Hematopoietic multipotent progenitor cell treated with erythropoietin and hydrocortisone succinate and interleukin-3 and kit ligand, for 15 days (in vitro differentiated cells): ENCODE measurements at regions not wholly inside any gene's neighbourhood (a gene's known extent, or its start where the extent isn't known, plus 50 kb on each side); places are given as distances from the start of the nearest gene placed in this dataset.

Experiments
- DNase-seq: peaks from one replicate; pipeline ENCODE4 v3.0.0-alpha.2; 2015; ENCODE audit warnings: low spot score

GRCh38 chr10:3986493-3987142, 201.6 kb upstream of the KLF6 start:
- no peak for DNase-seq

- no peak for DNase-seq
These were observed 197.9 kb upstream of the KLF6 start for GRCh38 chr10:3982746-3983442.

- DNase-seq, result no peak
These were observed 196.3 kb upstream of the KLF6 start for GRCh38 chr10:3981300-3981699.

- DNase-seq, result no peak
These were observed 195.7 kb upstream of the KLF6 start for GRCh38 chr10:3980660-3981059.

GRCh38 chr10:3980144-3980543, 195.1 kb upstream of the KLF6 start:
- DNase-seq, result no peak

GRCh38 chr10:3978761-3979160, 193.8 kb upstream of the KLF6 start:
- DNase-seq, result no peak

GRCh38 chr10:3978174-3978573, 193.2 kb upstream of the KLF6 start:
- no peak for DNase-seq

GRCh38 chr10:3977761-3978160, 192.8 kb upstream of the KLF6 start:
- DNase-seq, result no peak

- no peak for DNase-seq
These were observed 191.7 kb upstream of the KLF6 start for GRCh38 chr10:3976718-3977117.

GRCh38 chr10:3976171-3976570, 191.2 kb upstream of the KLF6 start:
- no peak for DNase-seq

GRCh38 chr10:3975016-3975415, 190.0 kb upstream of the KLF6 start:
- no peak for DNase-seq

GRCh38 chr10:3972460-3973301, 187.7 kb upstream of the KLF6 start:
- no peak for DNase-seq

GRCh38 chr10:3971713-3972112, 186.7 kb upstream of the KLF6 start:
- no peak for DNase-seq

GRCh38 chr10:3969876-3970666, 185.1 kb upstream of the KLF6 start:
- no peak for DNase-seq

GRCh38 chr10:3968727-3969126, 183.7 kb upstream of the KLF6 start:
- DNase-seq, result no peak

- DNase-seq, result no peak
These were observed 179.5 kb upstream of the KLF6 start for GRCh38 chr10:3964516-3964915.

- no peak for DNase-seq
These were observed 178.2 kb upstream of the KLF6 start for GRCh38 chr10:3963191-3963673.

- DNase-seq, result no peak
These were observed 176.1 kb upstream of the KLF6 start for GRCh38 chr10:3961082-3961481.

GRCh38 chr10:3960496-3960895, 175.5 kb upstream of the KLF6 start:
- DNase-seq, result no peak

GRCh38 chr10:3959370-3960325, 174.6 kb upstream of the KLF6 start:
- no peak for DNase-seq

- DNase-seq, result no peak
These were observed 173.5 kb upstream of the KLF6 start for GRCh38 chr10:3958472-3958996.
